ENCODE measurements at regions not wholly inside any gene's neighbourhood (a gene's known extent, or its start where the extent isn't known, plus 50 kb on each side); places are given as distances from the start of the nearest gene placed in this dataset.

- no peak for DNase-seq (ENCODE audit: low spot score)
- in situ Hi-C loops (cut with HindIII; ENCODE audit: low sequenced_read_pairs): no loop called here
Observed at GRCh38 chr2:150046211-150046610, 441.3 kb downstream of the RND3 start.

GRCh38 chr2:150045601-150046000, 441.9 kb downstream of the RND3 start:
- in situ Hi-C loops (cut with HindIII; ENCODE audit: low sequenced_read_pairs): no loop called here

GRCh38 chr2:150043172-150043500, 444.3 kb downstream of the RND3 start:
- DNase-seq (ENCODE audit: low spot score): no peak
- in situ Hi-C loops (cut with HindIII; ENCODE audit: low sequenced_read_pairs): no loop called here

More at GRCh38 chr2:150045601-150046000, 441.9 kb downstream of the RND3 start:
- no peak for DNase-seq (ENCODE audit: low spot score)

GRCh38 chr2:150042500-150043171, 444.8 kb downstream of the RND3 start:
- DNase-seq (ENCODE audit: low spot score): no peak
- in situ Hi-C loops (cut with HindIII; ENCODE audit: low sequenced_read_pairs): no loop called here

- DNase-seq (ENCODE audit: low spot score): no peak
- in situ Hi-C loops (cut with HindIII; ENCODE audit: low sequenced_read_pairs): no loop called here
Observed at GRCh38 chr2:150041722-150042425, 445.6 kb downstream of the RND3 start.

GRCh38 chr2:150036622-150037021, 449.0 kb upstream of the MMADHC start:
- in situ Hi-C loops (cut with HindIII; ENCODE audit: low sequenced_read_pairs): no loop called here
- no peak for DNase-seq (ENCODE audit: low spot score)

- in situ Hi-C loops (cut with HindIII; ENCODE audit: low sequenced_read_pairs): no loop called here
- DNase-seq (ENCODE audit: low spot score): no peak
Observed at GRCh38 chr2:150034665-150035064, 447.1 kb upstream of the MMADHC start.

GRCh38 chr2:150030436-150031190, 443.0 kb upstream of the MMADHC start:
- in situ Hi-C loops (cut with HindIII; ENCODE audit: low sequenced_read_pairs): no loop called here
- DNase-seq (ENCODE audit: low spot score): no peak

GRCh38 chr2:150028322-150028721, 440.7 kb upstream of the MMADHC start:
- DNase-seq (ENCODE audit: low spot score): no peak
- in situ Hi-C loops (cut with HindIII; ENCODE audit: low sequenced_read_pairs): no loop called here

- in situ Hi-C loops (cut with HindIII; ENCODE audit: low sequenced_read_pairs): no loop called here
- DNase-seq (ENCODE audit: low spot score): no peak
Observed at GRCh38 chr2:150027164-150027563, 439.6 kb upstream of the MMADHC start.

- in situ Hi-C loops (cut with HindIII; ENCODE audit: low sequenced_read_pairs): loop anchor here (5.0 kb wide), 1 partner anchor 89 kb away; no protein-coding TSS in a partner anchor
- DNase-seq (ENCODE audit: low spot score): no peak
Observed at GRCh38 chr2:150023663-150024062, 436.1 kb upstream of the MMADHC start.

- peak; percentile 23 for DNase-seq (ENCODE audit: low spot score)
- in situ Hi-C loops (cut with HindIII; ENCODE audit: low sequenced_read_pairs): loop anchor here (5.0 kb wide), 1 partner anchor 89 kb away; no protein-coding TSS in a partner anchor
Observed at GRCh38 chr2:150023044-150023443, 435.5 kb upstream of the MMADHC start.

GRCh38 chr2:150020937-150021673, 433.5 kb upstream of the MMADHC start:
- DNase-seq (ENCODE audit: low spot score): peak; percentile 16
- in situ Hi-C loops (cut with HindIII; ENCODE audit: low sequenced_read_pairs): loop anchor here (5.0 kb wide), 1 partner anchor 91 kb away; no protein-coding TSS in a partner anchor

GRCh38 chr2:150020221-150020620, 432.6 kb upstream of the MMADHC start:
- no peak for DNase-seq (ENCODE audit: low spot score)
- in situ Hi-C loops (cut with HindIII; ENCODE audit: low sequenced_read_pairs): loop anchor here (5.0 kb wide), 1 partner anchor 92 kb away; no protein-coding TSS in a partner anchor

GRCh38 chr2:150019063-150019462, 431.5 kb upstream of the MMADHC start:
- in situ Hi-C loops (cut with HindIII; ENCODE audit: low sequenced_read_pairs): no loop called here

GRCh38 chr2:150012986-150013385, 425.4 kb upstream of the MMADHC start:
- DNase-seq (ENCODE audit: low spot score): no peak
- in situ Hi-C loops (cut with HindIII; ENCODE audit: low sequenced_read_pairs): no loop called here

More at GRCh38 chr2:150019063-150019462, 431.5 kb upstream of the MMADHC start:
- no peak for DNase-seq (ENCODE audit: low spot score)

- DNase-seq (ENCODE audit: low spot score): no peak
- in situ Hi-C loops (cut with HindIII; ENCODE audit: low sequenced_read_pairs): no loop called here
Observed at GRCh38 chr2:150011161-150011730, 423.7 kb upstream of the MMADHC start.

- in situ Hi-C loops (cut with HindIII; ENCODE audit: low sequenced_read_pairs): no loop called here
- no peak for DNase-seq (ENCODE audit: low spot score)
Observed at GRCh38 chr2:150008901-150009300, 421.3 kb upstream of the MMADHC start.

GRCh38 chr2:150007815-150008430, 420.3 kb upstream of the MMADHC start:
- in situ Hi-C loops (cut with HindIII; ENCODE audit: low sequenced_read_pairs): no loop called here
- DNase-seq (ENCODE audit: low spot score): no peak
